SK-N-SH (cell line): ENCODE measurements at regions not wholly inside any gene's neighbourhood (a gene's known extent, or its start where the extent isn't known, plus 50 kb on each side); places are given as distances from the start of the nearest gene placed in this dataset.

ENCODE experiments used
- CHD2 ChIP-seq: fragments of 150-350 bp; IDR thresholded peaks from 2 replicates; pipeline ENCODE4 v1.6.1; 2018; ENCODE audit warnings: low read length; ENCODE audit not compliant: partially characterized antibody
- EP300 ChIP-seq, 2 experiments: IDR thresholded peaks; 2 replicates each; pipeline versions ENCODE4 v1.4.0 to v1.6.1; 2012; ENCODE audit warnings: borderline replicate concordance in 1 of 2, low read depth in 1 of 2, low read length in 1 of 2
- EZH2phosphoT487 ChIP-seq: fragments of 200-600 bp; sonication (generic); IDR thresholded peaks from 2 replicates; pipeline ENCODE4 v1.6.1; 2017; ENCODE audit warnings: low read depth, mixed run types, mild to moderate bottlenecking, antibody characterized with exemption, moderate library complexity, borderline replicate concordance
- GABPA ChIP-seq: IDR thresholded peaks from 2 replicates; pipeline ENCODE4 v1.4.0; 2012; ENCODE audit warnings: low read depth, mild to moderate bottlenecking
- NRF1 ChIP-seq: IDR thresholded peaks from 2 replicates; pipeline ENCODE4 v1.6.1; 2012; ENCODE audit warnings: low read depth, mild to moderate bottlenecking, low read length
- POLR2AphosphoS5 ChIP-seq: IDR thresholded peaks from 2 replicates; pipeline ENCODE4 v1.6.1; 2012; ENCODE audit warnings: low read depth, low read length
- RAD21 ChIP-seq: IDR thresholded peaks from 2 replicates; pipeline ENCODE4 v1.6.1; 2012; ENCODE audit warnings: mild to moderate bottlenecking, low read length
- RFX5 ChIP-seq: IDR thresholded peaks from 2 replicates; pipeline ENCODE4 v1.6.1; 2012; ENCODE audit warnings: mild to moderate bottlenecking, improper control_type of control experiment, low read length
- RXRA ChIP-seq: IDR thresholded peaks from 2 replicates; pipeline ENCODE4 v1.4.0; 2012; ENCODE audit warnings: low read depth, mild to moderate bottlenecking, borderline replicate concordance
- YY1 ChIP-seq: IDR thresholded peaks from 2 replicates; pipeline ENCODE4 v1.4.0; 2012; ENCODE audit warnings: low read depth, mild to moderate bottlenecking
- TF ChIP-seq, protein P1 (sequence below): IDR thresholded peaks from 2 replicates; pipeline ENCODE4 v1.4.0; 2012; ENCODE audit warnings: low read depth
- TF ChIP-seq, protein P2 (sequence below): fragments of 200-600 bp; sonication (generic); IDR thresholded peaks from 2 replicates; pipeline ENCODE4 v1.6.1; 2017; ENCODE audit warnings: antibody characterized with exemption, mild to moderate bottlenecking, moderate library complexity

DNA sequence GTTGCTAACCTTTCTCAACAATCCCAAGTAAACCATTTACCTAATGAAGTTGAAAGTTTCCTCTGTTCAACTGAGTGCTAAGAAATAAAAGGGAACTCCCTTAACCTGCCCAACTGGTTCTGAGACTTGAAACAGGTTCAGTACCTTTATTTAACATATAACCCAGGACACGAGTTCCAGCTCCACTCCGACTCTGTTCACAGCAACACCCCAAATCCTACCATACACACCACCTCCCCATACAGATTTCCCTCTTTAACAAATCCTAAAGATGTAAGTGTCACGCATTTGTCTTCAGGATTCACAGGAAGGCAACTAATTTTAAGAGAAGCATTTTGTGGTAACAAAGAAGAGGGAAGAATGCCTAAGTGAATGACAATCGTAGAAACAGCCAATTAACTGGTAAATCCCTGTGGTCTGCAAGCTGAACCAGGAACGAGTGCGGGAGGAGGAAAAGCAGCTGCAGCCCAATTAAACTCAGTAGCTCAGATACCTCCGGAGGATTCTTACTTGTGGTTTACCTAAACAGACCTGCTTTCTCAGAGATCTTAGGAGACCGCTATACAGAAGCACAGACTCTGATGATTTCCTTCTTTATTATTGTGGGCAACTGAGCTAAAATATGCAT, 134.5 kb upstream of the MAGI3 start:
- TF ChIP-seq, protein P1, sequence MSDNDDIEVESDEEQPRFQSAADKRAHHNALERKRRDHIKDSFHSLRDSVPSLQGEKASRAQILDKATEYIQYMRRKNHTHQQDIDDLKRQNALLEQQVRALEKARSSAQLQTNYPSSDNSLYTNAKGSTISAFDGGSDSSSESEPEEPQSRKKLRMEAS: no peak
- TF ChIP-seq RAD21 (no peak), GABPA (no peak), RFX5 (no peak), EZH2phosphoT487 (no peak), YY1 (no peak), NRF1 (no peak), EP300 (IDR thresholded peaks at IDR 0.05; ENCODE audit: borderline replicate concordance in 1 of 2, low read depth in 1 of 2, low read length in 1 of 2) (no peak), POLR2AphosphoS5 (no peak), RXRA (no peak), CHD2 (no peak)
- TF ChIP-seq, protein P2, sequence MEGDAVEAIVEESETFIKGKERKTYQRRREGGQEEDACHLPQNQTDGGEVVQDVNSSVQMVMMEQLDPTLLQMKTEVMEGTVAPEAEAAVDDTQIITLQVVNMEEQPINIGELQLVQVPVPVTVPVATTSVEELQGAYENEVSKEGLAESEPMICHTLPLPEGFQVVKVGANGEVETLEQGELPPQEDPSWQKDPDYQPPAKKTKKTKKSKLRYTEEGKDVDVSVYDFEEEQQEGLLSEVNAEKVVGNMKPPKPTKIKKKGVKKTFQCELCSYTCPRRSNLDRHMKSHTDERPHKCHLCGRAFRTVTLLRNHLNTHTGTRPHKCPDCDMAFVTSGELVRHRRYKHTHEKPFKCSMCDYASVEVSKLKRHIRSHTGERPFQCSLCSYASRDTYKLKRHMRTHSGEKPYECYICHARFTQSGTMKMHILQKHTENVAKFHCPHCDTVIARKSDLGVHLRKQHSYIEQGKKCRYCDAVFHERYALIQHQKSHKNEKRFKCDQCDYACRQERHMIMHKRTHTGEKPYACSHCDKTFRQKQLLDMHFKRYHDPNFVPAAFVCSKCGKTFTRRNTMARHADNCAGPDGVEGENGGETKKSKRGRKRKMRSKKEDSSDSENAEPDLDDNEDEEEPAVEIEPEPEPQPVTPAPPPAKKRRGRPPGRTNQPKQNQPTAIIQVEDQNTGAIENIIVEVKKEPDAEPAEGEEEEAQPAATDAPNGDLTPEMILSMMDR: no peak
